HL-60 (cell line): ENCODE measurements at regions not wholly inside any gene's neighbourhood (a gene's known extent, or its start where the extent isn't known, plus 50 kb on each side); places are given as distances from the start of the nearest gene placed in this dataset.

ENCODE experiments used
- DNase-seq, 2 experiments: peaks; one replicate each; pipeline ENCODE4 v3.0.0-alpha.2; 2010 to 2020; ENCODE audit warnings: low read depth in 1 of 2, low spot score in 1 of 2
- H3K27ac ChIP-seq: fragments of 250-450 bp; sonication (Bioruptor Pico); replicated peaks from 2 replicates; pipeline ENCODE4 v1.5.1; 2020; ENCODE audit warnings: mild to moderate bottlenecking, moderate library complexity
- H3K27me3 ChIP-seq: fragments of 250-450 bp; sonication (Bioruptor Pico); 2 replicates; pipeline ENCODE4 v1.5.1; 2021; ENCODE audit warnings: mild to moderate bottlenecking, moderate library complexity; ENCODE audit not compliant: insufficient read depth, poor library complexity, severe bottlenecking
- H3K4me3 ChIP-seq: replicated peaks from 2 replicates; pipeline ENCODE4 v1.5.1; 2011; ENCODE audit warnings: mild to moderate bottlenecking, control low read depth, low read length; ENCODE audit not compliant: insufficient read depth
- GABPA ChIP-seq: IDR thresholded peaks from 2 replicates; pipeline ENCODE4 v1.6.1; 2012; ENCODE audit warnings: low read depth
- POLR2AphosphoS5 ChIP-seq: IDR thresholded peaks from 2 replicates; pipeline ENCODE4 v1.6.1; 2012; ENCODE audit warnings: low read depth
- SPI1 ChIP-seq: IDR thresholded peaks from 2 replicates; pipeline ENCODE4 v1.6.1; 2012; ENCODE audit warnings: low read depth, mild to moderate bottlenecking, borderline replicate concordance
- TF ChIP-seq, protein P1 (sequence below): IDR thresholded peaks from one replicate; pipeline ENCODE4 v1.5.1; 2011; ENCODE audit warnings: low read length, control low read depth, inconsistent platforms; ENCODE audit not compliant: insufficient read depth
- TF ChIP-seq, protein P2 (sequence below): IDR thresholded peaks from 2 replicates; pipeline ENCODE4 v1.6.1; 2012; ENCODE audit warnings: low read depth; ENCODE audit not compliant: insufficient replicate concordance

DNA sequence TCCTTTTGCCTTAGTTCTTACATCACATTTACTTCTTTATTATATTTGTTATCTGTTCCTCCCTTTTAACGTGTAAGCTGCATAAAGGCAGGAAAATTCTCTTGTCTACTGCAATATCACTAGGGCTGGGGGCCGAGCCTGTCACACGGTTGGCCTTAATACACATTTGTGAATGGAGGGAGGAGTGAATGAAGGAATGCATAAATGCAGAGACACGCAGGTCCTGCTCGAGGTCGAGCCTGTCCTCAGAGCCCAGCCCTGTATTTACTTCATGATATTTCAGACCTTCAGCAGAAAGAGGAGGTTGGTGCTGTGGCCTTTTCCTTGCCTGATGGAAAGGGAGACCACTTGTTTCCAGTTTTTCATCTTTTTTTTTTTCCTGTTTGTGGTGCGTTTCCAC, 671.3 kb downstream of the PTPRU start:
- DNase-seq: no peak
- H3K27ac ChIP-seq: no peak overlapping the region
- TF ChIP-seq, protein P1, sequence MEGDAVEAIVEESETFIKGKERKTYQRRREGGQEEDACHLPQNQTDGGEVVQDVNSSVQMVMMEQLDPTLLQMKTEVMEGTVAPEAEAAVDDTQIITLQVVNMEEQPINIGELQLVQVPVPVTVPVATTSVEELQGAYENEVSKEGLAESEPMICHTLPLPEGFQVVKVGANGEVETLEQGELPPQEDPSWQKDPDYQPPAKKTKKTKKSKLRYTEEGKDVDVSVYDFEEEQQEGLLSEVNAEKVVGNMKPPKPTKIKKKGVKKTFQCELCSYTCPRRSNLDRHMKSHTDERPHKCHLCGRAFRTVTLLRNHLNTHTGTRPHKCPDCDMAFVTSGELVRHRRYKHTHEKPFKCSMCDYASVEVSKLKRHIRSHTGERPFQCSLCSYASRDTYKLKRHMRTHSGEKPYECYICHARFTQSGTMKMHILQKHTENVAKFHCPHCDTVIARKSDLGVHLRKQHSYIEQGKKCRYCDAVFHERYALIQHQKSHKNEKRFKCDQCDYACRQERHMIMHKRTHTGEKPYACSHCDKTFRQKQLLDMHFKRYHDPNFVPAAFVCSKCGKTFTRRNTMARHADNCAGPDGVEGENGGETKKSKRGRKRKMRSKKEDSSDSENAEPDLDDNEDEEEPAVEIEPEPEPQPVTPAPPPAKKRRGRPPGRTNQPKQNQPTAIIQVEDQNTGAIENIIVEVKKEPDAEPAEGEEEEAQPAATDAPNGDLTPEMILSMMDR: no peak
- TF ChIP-seq SPI1 (no peak), GABPA (no peak)
- H3K4me3 ChIP-seq: no peak overlapping the region
- H3K27me3 ChIP-seq: no peaks in the 10 kb centered on the region

DNA sequence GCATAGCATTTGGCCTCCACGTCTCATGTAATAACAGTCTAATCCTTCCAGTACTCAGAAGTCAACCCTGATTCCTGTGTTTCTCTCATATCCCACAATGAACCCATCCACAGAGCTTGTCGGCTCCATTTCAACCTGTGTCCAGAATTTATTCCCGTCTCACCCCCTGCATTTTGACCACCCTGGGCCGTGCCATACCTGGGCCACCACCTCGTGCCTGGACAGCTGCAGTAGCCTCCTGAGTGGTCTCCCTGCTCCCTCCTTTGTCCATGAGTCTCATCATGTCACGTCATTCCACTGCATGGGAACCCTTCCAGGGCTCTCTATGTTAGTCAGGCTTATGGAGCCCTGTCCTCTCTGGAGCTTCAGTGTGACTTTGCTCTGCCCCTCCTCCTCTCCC, 670.6 kb downstream of the PTPRU start:
- no peak for TF ChIP-seq GABPA
- TF ChIP-seq, protein P2, sequence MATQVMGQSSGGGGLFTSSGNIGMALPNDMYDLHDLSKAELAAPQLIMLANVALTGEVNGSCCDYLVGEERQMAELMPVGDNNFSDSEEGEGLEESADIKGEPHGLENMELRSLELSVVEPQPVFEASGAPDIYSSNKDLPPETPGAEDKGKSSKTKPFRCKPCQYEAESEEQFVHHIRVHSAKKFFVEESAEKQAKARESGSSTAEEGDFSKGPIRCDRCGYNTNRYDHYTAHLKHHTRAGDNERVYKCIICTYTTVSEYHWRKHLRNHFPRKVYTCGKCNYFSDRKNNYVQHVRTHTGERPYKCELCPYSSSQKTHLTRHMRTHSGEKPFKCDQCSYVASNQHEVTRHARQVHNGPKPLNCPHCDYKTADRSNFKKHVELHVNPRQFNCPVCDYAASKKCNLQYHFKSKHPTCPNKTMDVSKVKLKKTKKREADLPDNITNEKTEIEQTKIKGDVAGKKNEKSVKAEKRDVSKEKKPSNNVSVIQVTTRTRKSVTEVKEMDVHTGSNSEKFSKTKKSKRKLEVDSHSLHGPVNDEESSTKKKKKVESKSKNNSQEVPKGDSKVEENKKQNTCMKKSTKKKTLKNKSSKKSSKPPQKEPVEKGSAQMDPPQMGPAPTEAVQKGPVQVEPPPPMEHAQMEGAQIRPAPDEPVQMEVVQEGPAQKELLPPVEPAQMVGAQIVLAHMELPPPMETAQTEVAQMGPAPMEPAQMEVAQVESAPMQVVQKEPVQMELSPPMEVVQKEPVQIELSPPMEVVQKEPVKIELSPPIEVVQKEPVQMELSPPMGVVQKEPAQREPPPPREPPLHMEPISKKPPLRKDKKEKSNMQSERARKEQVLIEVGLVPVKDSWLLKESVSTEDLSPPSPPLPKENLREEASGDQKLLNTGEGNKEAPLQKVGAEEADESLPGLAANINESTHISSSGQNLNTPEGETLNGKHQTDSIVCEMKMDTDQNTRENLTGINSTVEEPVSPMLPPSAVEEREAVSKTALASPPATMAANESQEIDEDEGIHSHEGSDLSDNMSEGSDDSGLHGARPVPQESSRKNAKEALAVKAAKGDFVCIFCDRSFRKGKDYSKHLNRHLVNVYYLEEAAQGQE: no peak
- no peak for TF ChIP-seq SPI1
- TF ChIP-seq, protein P1: no peak
- TF ChIP-seq POLR2AphosphoS5: no peak
- Histone ChIP-seq H3K27me3 (no peaks in the 10 kb centered on the region), H3K4me3 (no peak overlapping the region), H3K27ac (no peak overlapping the region)
- DNase-seq: no peak

DNA sequence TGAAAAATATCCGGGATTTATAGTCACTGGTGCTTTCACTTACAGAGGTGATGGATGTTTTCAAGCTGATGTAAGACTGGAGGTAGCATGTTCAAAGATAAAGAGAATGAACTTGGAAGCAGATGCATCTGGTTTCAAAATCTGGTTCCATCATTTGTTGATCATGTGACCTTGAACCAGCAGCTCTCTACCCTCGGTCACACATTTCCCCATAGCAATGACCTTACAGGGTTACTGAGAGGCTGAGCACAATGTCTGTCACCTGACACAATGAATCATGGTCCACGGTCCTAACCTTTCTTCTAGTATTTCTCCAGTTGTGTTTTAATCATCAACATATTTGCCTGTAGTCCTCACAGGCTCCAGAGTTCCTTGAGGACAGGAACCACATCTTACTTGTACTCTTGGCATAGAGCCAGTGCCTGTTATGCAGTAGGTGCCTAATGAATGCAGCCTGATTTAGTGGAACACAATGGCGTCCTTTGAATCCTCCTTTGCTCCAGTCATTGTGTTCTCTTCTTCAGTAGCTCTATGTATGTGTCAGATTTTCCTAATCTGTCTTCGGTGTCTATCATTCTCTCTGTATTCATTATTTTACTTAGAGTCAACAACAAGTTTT, 667.3 kb downstream of the PTPRU start:
- Histone ChIP-seq H3K4me3 (no peak overlapping the region), H3K27ac (no peak overlapping the region), H3K27me3 (no peaks in the 10 kb centered on the region)
- TF ChIP-seq POLR2AphosphoS5 (no peak), GABPA (no peak)
- no peak for DNase-seq

DNA sequence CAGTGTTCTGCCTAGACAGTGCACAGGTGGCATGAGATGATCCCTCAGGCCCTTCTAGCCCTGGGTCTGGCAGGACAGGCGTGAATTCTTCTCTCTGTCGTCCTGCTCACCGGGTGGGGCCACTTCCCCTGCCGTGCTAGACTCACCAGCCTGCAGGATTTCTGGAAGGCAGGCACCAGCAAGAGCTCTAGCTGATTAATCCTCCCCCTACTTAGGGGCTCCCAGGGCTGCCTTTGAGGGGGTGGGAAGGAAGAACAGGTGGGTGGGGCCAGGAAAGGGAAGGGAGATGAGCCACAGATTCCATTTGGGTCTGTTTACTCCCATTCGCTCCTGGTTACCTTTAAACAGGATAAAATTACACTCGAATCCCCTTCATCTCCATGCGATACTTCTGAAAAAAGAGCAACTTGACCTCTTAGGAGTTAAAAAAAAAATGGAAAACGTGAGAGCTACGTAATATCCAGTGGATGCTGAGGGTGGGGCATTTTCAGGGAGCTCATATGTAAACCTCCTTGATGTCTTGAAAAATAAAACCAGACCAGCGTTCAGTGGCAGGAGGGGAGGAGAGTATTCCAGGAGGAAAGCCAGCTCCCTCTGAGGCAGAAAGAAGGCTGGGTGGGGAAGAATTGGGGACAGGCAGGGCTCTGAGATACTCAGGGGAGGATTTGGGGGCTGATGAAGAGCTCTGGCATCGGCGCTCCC, 665.5 kb downstream of the PTPRU start:
- TF ChIP-seq, protein P1: no peak
- TF ChIP-seq POLR2AphosphoS5 (no peak), GABPA (no peak), SPI1 (no peak)
- Histone ChIP-seq H3K4me3 (no peak overlapping the region), H3K27ac (no peak overlapping the region), H3K27me3 (no peaks in the 10 kb centered on the region)
- DNase-seq: no peak

DNA sequence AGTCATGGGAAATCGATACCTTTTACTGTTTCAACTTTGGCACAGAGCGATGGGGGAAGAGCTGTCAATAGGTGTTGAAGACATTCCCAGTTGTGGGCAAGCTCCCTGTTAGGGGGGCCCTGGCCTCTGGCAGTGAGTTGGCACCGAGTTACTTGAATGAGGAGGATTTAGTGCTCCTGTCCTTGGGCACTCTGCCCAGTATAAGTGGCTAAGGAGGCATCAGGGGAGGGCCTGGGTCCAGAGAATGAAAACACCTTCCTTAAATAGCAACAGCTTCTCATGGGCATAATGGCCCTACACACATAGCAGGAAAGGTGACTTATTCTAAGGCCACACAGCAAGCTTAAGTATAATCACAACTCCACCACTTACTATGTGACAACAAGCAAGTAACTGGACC, 664.4 kb downstream of the PTPRU start:
- H3K27ac ChIP-seq: no peak overlapping the region
- TF ChIP-seq GABPA: no peak
- TF ChIP-seq, protein P1: no peak
- TF ChIP-seq, protein P2: no peak
- TF ChIP-seq SPI1: no peak
- TF ChIP-seq POLR2AphosphoS5: no peak
- H3K27me3 ChIP-seq: peaks cover under 1% of the 10 kb centered on the region
- no peak overlapping the region for H3K4me3 ChIP-seq
- DNase-seq: no peak
